Endodermal cell (in vitro differentiated cells): ENCODE measurements at regions not wholly inside any gene's neighbourhood (a gene's known extent, or its start where the extent isn't known, plus 50 kb on each side); places are given as distances from the start of the nearest gene placed in this dataset.

ENCODE experiments used
- DNase-seq: peaks from one replicate; pipeline ENCODE4 v3.0.0-alpha.2; 2017
- H3K27ac ChIP-seq: 2 replicates; pipeline ENCODE4 v1.5.1; 2013; ENCODE audit warnings: mild to moderate bottlenecking, low read depth, low read length, moderate library complexity
- H3K27me3 ChIP-seq: 2 replicates; pipeline ENCODE4 v1.6.1; 2013; ENCODE audit warnings: mild to moderate bottlenecking, low read length, moderate library complexity; ENCODE audit not compliant: insufficient read depth, control insufficient read depth, poor library complexity, severe bottlenecking
- H3K36me3 ChIP-seq: 2 replicates; pipeline ENCODE4 v1.7.0; 2013; ENCODE audit warnings: mild to moderate bottlenecking, low read length, moderate library complexity; ENCODE audit not compliant: control insufficient read depth, insufficient read depth
- H3K4me1 ChIP-seq: one replicate; pipeline ENCODE4 v1.7.0; 2013; ENCODE audit warnings: low read length; ENCODE audit not compliant: control insufficient read depth, insufficient read depth
- H3K4me3 ChIP-seq: 2 replicates; pipeline ENCODE4 v1.5.1; 2013; ENCODE audit warnings: mild to moderate bottlenecking, low read length, moderate library complexity
- H3K9ac ChIP-seq: 2 replicates; pipeline ENCODE4 v1.6.1; 2013; ENCODE audit warnings: mild to moderate bottlenecking, low read length, moderate library complexity; ENCODE audit not compliant: poor library complexity, severe bottlenecking; ENCODE audit errors: extremely low read depth
- H3K9me3 ChIP-seq: 2 replicates; pipeline ENCODE4 v1.6.1; 2013; ENCODE audit warnings: mild to moderate bottlenecking, low read length, moderate library complexity; ENCODE audit not compliant: control insufficient read depth
- H3K27ac Mint-ChIP-seq: 2 replicates; pipeline ENCODE4 v1.8.0; 2020; ENCODE audit warnings: mixed read lengths
- H3K27me3 Mint-ChIP-seq: 2 replicates; pipeline ENCODE4 v1.8.0; 2021; ENCODE audit warnings: mild to moderate bottlenecking, mixed read lengths; ENCODE audit not compliant: insufficient read depth
- H3K36me3 Mint-ChIP-seq: 2 replicates; pipeline ENCODE4 v1.8.0; 2020; ENCODE audit warnings: low read depth, mixed read lengths
- H3K4me1 Mint-ChIP-seq: 2 replicates; pipeline ENCODE4 v1.8.0; 2020; ENCODE audit warnings: mixed read lengths
- H3K4me3 Mint-ChIP-seq: 2 replicates; pipeline ENCODE4 v1.8.0; 2020; ENCODE audit warnings: mild to moderate bottlenecking, moderate library complexity, mixed read lengths
- H3K9me3 Mint-ChIP-seq: 2 replicates; pipeline ENCODE4 v1.8.0; 2020; ENCODE audit warnings: mild to moderate bottlenecking, mixed read lengths
- WGBS, 2 experiments: methylation state at CpG; one replicate each; pipeline versions ENCODE4 v1.1.5 to v1.1.7; 2013; ENCODE audit warnings: missing lambda C conversion rate in 2 of 2, mixed read lengths in 1 of 2; ENCODE audit not compliant: insufficient coverage in 1 of 2, insufficient read length in 1 of 2; 5-methylcytosine and 5-hydroxymethylcytosine counted together
- TF ChIP-seq, protein P1 (sequence below): fragments of 200-600 bp; sonication (generic); conservative IDR thresholded peaks from 2 replicates; pipeline ENCODE4 v1.5.0; 2021; ENCODE audit warnings: antibody characterized with exemption, mild to moderate bottlenecking

- Mint-ChIP-seq H3K4me3 (no peak overlapping the region), H3K9me3 (no peaks in the 10 kb centered on the region), H3K36me3 (no peaks in the 10 kb centered on the region), H3K27ac (no peak overlapping the region), H3K4me1 (peaks cover 13% of the 10 kb centered on the region), H3K27me3 (no peaks in the 10 kb centered on the region)
- no peak overlapping the region for H3K9ac ChIP-seq
- H3K9me3 ChIP-seq, result no peaks in the 10 kb centered on the region
- no peaks in the 10 kb centered on the region for H3K27me3 ChIP-seq
- no peaks in the 10 kb centered on the region for H3K36me3 ChIP-seq
- 93% methylated on average over 2 of the region's 2 CpGs; no CpG with 5 or more reads in 1 of the 2 experiments for WGBS, 2 experiments
- no peak overlapping the region for H3K4me3 ChIP-seq
- TF ChIP-seq, protein P1, sequence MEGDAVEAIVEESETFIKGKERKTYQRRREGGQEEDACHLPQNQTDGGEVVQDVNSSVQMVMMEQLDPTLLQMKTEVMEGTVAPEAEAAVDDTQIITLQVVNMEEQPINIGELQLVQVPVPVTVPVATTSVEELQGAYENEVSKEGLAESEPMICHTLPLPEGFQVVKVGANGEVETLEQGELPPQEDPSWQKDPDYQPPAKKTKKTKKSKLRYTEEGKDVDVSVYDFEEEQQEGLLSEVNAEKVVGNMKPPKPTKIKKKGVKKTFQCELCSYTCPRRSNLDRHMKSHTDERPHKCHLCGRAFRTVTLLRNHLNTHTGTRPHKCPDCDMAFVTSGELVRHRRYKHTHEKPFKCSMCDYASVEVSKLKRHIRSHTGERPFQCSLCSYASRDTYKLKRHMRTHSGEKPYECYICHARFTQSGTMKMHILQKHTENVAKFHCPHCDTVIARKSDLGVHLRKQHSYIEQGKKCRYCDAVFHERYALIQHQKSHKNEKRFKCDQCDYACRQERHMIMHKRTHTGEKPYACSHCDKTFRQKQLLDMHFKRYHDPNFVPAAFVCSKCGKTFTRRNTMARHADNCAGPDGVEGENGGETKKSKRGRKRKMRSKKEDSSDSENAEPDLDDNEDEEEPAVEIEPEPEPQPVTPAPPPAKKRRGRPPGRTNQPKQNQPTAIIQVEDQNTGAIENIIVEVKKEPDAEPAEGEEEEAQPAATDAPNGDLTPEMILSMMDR, result no peak
- H3K4me1 ChIP-seq, result no peaks in the 10 kb centered on the region
- no peak for DNase-seq
- H3K27ac ChIP-seq, result no peak overlapping the region
Observed at GRCh38 chr4:138078253-138078652, 163.9 kb downstream of the SLC7A11 start.

- H3K27ac ChIP-seq, result no peak overlapping the region
- WGBS, 2 experiments, result 100% methylated on average over 1 of the region's 1 CpG; no CpG with 5 or more reads in 1 of the 2 experiments
- no peak for DNase-seq
- no peaks in the 10 kb centered on the region for H3K36me3 ChIP-seq
- TF ChIP-seq, protein P1, result no peak
- peaks cover 8% of the 10 kb centered on the region for H3K4me1 Mint-ChIP-seq
- no peak overlapping the region for H3K4me3 ChIP-seq
- no peaks in the 10 kb centered on the region for H3K9me3 ChIP-seq
- no peaks in the 10 kb centered on the region for H3K9me3 Mint-ChIP-seq
- no peak overlapping the region for H3K9ac ChIP-seq
- no peaks in the 10 kb centered on the region for H3K27me3 ChIP-seq
- H3K36me3 Mint-ChIP-seq, result no peaks in the 10 kb centered on the region
- H3K27me3 Mint-ChIP-seq, result no peaks in the 10 kb centered on the region
- H3K4me1 ChIP-seq, result no peaks in the 10 kb centered on the region
- no peak overlapping the region for H3K4me3 Mint-ChIP-seq
- no peak overlapping the region for H3K27ac Mint-ChIP-seq
Observed at GRCh38 chr4:138076561-138076960, 165.6 kb downstream of the SLC7A11 start.

GRCh38 chr4:138070816-138071215 is 171.3 kb downstream of the SLC7A11 start:
- Histone ChIP-seq H3K9me3 (no peaks in the 10 kb centered on the region), H3K36me3 (no peaks in the 10 kb centered on the region), H3K27ac (no peak overlapping the region), H3K9ac (no peak overlapping the region), H3K4me3 (no peak overlapping the region), H3K4me1 (no peaks in the 10 kb centered on the region), H3K27me3 (no peaks in the 10 kb centered on the region)
- Mint-ChIP-seq H3K9me3 (peaks cover 1% of the 10 kb centered on the region), H3K36me3 (no peaks in the 10 kb centered on the region), H3K4me3 (no peak overlapping the region), H3K27me3 (no peaks in the 10 kb centered on the region), H3K27ac (no peak overlapping the region), H3K4me1 (peaks cover 4% of the 10 kb centered on the region)
- TF ChIP-seq, protein P1, result no peak
- WGBS, 2 experiments, result 97 to 100% methylated on average over 1 to 2 of the region's 2 CpGs
- DNase-seq, result no peak
